CMK (cell line): ENCODE measurements at regions not wholly inside any gene's neighbourhood (a gene's known extent, or its start where the extent isn't known, plus 50 kb on each side); places are given as distances from the start of the nearest gene placed in this dataset.
"Not testable (repeated sequence)": the region's sequence is repeated elsewhere in the genome, so short reads cannot be mapped to it uniquely, and the experiment has no call there.

Experiments used
- DNase-seq: peaks from one replicate; pipeline ENCODE4 v3.0.0-alpha.2; 2010; ENCODE audit warnings: low read depth

DNA sequence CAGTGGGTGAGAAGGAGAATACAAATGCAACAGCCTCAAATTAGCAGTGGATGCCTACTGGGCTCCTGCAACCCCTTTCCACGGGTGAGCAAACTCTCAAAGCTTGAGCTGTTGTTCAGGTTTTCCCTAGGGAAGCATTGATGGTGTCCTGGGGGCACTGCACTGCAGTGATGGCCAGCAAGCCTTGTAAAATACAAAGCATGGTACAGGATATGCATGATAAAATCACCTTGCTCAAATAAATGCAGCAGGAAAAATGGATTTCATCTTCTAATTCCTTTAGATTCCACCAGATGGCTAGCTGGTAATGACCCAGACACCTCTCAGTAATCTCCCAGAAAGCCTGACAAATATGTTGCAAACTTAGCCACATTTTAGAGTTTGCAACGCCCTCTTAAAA is 698.2 kb downstream of the TRIB2 start:
- no peak for DNase-seq

DNA sequence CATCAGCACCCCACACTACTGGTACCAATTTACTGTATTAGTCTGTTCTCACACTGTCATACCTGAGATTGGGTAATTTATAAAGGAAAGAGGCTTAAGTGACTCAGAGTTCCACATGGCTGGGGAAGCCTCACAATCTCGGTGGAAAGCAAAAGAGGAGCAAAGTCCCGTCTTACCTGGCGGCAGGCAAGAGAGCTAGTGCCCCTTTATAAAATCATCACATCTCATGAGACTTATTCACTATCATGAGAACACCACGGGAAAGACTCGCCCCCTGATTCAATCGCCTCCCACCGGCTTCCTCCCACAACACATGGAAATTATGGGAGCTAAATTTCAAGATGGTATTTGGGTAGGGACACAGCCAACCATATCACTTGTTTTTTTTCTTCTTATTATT is 717.2 kb downstream of the TRIB2 start:
- no peak for DNase-seq

DNA sequence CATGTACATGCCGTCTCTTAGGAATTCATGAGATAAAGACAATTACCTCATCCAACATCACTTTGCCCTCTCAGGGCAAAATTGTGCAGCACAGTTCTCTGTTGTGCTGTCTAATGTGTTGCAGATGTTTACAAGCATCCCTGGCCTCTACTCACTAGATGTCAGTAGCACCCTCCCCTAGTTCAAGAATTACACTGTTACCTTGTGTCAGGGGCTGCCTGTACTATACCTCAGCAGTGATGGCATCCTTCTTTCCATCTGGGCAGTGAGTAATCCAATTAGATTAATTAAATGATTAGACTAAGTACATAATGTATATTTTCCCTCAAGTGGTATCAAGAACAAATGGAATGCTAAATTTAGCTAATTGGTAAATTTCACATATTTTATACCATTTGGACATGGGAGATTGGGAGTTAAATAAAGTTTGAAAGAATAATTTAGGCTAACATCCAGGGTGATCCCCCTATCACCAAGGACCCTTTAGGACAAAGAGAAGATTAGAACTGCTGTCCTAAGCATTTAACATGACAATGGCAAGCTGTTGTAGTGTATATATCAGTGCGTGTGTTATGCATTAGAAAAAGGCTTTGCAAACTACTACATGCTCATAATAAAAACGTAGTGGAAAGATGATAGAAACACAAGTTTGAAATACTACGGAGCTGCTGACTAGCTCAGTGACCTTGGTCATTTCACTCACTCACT is 727.0 kb downstream of the TRIB2 start:
- DNase-seq = not testable (repeated sequence)

DNA sequence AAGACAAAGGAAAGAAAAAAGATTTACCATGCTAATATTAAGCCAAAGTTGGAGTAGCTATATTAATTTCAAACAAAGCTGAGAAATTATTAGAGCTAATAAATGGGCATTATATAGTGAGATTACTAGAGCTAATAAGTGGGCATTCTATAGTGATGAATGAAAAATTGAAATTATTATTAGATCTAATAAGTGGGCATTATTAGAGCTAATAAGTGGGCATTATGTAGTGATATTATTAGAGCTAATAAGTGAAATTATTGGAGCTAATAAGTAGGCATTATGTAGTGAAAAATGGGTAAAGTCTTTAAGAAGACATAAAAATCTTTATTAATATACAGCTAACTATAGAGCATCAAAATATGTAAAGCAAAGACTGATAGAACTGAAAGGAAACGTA is 745.7 kb downstream of the TRIB2 start:
- DNase-seq = no peak

DNA sequence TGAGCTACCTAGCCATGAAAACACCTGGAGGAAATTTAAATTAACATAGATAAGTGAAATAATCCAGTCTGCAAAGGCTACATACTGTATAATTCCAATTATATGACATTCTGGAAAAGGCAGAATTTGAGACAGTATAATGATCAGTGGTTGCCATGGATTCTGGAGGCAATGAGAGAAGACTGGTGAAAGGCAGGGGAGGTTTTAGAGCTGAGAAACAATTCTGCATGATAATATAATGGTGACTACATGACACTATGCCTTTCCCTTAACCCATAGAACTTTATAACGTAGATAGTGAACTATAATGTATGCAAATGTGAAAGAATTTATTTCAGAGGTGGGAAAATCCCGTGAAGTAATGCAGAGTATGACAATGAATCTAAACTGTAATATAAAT is 749.3 kb downstream of the TRIB2 start:
- DNase-seq = no peak

DNA sequence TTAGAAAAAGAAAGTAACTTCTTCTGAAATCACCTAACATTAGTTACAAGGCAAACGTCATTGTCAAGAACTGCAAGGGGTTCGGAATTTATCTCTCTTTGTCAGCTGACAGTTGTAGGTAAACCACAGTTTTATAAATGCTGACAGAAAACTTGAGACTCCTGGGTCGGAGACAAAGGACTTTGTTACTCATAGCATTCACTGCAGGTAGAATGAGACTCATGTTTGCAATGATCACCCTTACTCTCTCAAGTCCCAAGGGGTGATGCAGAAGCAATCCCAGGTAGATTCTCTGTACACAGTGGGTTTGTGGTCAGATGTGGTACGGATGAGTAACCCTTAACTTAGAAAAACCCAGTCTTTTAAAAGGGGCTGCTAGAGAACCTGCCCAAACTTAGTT is 757.8 kb downstream of the TRIB2 start:
- no peak for DNase-seq

DNA sequence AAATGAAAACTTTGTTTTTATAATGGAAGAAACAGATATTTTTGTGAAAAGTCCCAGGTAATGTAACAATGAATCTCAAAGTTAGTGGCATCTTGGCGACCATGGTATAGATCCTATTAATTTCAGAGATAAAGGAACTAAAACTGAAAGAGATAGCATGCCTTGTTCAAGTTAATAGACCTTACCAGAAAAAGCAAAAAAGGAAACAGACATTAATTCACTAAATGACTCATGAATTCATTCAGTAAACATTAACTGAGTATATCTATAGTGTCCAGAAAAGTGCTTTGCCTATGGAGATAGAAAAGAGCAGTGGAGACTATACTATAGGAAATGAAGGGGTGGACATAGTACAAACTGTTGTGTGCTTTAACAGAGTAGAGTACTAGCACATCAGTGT is 763.3 kb downstream of the TRIB2 start:
- DNase-seq = no peak

DNA sequence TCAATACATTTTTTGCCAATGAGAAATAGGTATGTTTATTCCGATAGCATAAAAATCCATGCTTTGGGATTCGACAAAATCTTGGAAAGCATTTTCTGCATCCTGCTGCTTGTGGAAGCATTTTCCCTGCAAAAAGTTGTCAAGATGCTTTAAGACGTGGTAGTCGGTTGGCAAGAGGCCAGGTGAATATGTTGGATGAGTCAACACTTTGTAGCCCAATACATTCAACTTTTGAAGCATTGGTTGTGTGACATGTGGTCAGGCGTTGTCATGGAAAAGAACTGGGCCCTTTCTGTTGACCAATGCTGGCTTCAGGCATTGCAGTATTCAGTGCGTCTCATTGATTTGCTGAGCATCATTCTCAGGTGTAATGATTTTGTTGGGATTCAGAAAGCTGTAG is 764.5 kb downstream of the TRIB2 start:
- DNase-seq = no peak

DNA sequence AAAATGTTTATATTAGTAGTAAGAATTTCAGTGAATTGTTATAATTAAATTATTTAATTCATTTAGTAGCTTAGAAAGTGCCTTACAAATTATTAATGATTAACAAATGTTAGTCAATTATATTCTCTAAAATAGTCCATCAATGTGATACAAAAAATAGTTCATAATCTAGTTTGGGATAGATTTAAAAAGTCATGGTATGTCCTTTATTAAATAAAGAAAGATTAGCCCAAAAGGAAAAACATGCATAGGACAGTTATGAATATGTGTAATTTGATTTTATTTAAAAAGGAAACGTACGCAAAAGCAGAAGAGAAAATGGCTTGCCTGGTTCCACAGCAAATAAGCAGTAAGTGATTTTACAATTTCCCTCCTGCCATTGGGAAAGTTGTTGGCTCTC is 768.5 kb downstream of the TRIB2 start:
- no peak for DNase-seq

DNA sequence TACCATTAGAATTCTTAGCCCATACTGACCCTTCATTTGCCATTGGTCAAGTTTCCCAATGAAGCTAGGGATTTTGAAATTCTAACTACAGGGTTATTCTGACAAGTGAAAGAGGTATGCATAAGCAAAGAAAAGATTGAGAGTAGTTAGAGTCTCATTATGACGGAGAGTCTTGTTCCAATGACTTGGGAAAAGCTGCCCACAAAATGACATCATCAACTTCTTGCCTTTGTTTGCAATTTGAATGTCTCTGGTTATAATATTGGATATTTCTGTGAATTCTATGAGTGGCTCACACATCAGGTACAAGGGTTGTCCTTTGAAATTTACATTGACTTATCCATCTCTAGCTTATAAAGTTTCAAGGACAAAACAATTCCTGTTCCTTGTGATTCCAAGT is 772.2 kb downstream of the TRIB2 start:
- no peak for DNase-seq

DNA sequence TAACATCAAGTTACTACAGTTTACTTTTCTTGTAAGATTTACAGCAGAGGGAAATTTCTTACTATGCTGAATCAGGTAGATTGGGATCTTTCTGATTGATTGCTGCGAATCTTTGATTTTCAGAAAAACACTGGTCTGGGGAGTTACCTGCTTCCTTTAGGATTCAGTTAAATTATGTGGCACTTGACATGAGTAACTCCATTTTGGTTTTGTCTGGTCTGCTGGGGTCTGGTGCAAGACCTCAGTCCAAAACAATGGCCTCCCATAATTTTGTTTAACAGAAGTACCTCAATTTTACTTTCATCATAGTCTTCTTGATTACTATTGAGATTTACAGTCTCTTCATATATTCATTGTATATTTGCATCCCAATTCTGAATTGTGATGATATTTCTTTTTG is 775.5 kb downstream of the TRIB2 start:
- DNase-seq = no peak

DNA sequence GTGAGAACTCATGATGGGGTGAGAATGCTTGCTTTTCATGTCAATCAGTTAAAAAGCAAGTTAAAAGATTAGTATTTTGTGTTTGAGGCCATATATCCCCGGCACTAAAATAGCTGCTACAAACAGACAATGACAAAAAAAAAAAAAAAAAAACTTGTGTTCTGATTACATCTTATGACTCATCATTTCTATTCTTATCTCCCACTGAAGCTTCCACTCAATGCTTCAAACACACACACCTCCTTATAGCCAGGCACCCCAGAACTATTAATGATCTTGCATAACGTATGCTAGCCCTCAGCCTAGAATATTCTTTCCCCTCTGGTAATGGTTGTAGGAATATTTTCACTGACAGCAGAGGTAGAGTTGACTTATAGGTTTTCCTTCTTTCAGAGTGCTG is 778.3 kb downstream of the TRIB2 start:
- no peak for DNase-seq

DNA sequence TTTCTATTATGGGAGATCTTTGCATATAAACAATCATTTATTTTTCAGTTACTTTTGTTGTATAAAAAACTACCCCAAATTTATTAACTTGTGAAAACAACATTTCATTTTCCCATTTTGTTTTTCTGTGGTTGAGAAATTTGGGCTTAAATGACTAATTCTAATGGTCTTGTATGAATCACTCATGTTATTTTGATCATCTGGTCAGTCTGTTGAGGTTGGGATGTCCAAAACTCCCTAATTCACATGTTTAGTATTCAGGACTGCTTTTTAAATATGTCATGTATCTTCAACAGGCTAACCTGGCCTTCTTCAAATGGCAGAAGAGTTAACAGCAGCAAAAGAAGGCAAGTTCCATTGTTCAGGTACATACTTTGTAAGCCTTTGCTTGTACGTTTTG is 788.1 kb downstream of the TRIB2 start:
- no peak for DNase-seq

DNA sequence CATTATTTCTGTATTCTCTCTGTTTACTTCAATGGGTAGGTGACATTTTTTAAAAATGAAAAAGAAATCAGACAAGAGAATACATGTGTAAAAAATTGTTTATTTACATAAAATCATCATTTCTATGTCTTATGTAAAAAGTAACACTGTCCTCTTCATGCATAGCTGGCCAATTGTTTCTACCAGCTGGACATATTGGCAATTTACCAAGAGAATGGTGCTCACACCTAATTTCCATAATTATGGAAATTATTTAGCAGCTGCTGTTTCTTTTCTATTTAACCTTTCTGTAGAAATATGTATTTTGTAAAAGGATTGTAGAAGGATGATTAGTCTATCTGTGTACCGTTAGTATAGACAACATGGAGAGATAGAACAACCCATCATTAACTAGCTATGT is 791.9 kb downstream of the TRIB2 start:
- no peak for DNase-seq

DNA sequence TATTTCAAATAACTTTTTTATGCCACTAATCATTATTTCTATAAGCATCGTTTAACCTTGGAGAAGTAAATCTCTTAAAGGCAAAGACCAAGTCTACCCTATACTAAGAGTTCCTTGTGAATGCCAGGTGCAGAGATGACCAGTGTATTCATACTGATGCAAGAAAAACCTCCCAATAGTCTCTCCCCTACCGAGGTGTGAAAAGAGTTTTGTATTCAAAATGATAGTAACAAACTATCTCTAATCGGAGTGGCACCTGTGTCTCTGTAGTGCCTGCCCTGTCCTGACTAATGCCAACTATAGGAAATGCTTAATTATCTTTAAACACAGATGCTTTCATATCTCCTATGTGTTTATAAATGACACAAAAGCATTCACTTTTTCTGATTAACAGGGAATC is 798.5 kb downstream of the TRIB2 start:
- no peak for DNase-seq

DNA sequence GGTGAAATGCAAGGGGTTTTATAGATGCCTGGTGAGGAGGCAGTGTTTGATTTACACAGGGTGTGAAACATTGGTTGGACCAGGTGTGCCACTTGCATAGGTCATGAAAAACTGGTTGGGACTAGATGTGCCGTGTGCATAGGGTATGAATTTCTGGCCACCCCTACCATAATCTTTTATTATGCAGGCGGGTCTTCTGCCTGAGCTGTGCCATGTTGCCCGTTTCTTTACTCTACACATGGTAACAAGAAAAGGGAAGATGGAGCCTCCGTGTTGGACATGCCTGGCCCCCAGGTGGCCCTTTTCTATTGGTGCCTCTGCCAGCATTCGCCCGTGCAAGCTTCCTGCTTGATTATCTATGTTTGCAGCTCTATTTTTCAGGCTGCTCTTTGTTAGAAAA is 805.4 kb downstream of the TRIB2 start:
- DNase-seq = no peak

DNA sequence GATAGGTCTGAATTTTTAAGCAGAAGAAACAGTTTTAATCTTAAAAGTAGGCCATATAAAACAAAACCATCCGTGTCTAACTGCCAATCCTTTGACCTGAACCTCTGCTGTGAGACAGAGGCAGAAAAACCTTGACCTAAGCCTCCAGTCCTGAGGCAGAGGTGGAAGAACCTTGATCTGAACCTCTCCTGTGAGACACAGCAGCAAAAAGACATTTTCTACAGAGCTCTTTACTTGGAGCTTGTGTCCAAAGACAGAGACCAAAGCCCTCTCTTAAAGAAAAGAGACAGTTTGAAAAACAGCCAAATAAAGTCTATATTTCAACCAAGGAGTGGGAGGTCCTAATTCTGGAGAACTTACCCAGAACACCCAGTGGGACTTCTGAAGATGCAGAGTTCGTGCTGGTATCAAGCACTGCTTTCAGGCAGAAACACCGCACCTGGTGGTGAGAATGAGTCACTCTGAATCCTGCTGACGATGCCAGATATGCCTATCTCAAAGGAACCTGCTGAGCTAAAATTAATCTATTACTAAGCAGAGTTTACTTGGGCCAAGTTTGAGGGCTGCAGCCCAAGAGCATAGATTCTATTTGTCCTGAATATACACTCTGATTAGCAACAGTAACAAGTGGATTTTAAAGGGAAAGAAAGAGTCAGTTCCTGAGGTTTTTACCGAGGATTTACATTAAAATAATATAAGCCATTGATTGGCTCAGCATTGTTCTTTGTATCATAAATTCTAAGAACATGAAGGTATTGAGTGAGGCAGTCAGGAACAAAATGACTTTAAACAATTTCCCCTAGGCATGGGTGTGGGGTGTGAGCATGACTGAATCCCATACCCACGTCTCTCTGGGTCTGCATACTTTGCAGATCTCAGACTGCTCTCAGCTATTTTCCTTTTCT is 806.4 kb downstream of the TRIB2 start:
- DNase-seq = no peak

DNA sequence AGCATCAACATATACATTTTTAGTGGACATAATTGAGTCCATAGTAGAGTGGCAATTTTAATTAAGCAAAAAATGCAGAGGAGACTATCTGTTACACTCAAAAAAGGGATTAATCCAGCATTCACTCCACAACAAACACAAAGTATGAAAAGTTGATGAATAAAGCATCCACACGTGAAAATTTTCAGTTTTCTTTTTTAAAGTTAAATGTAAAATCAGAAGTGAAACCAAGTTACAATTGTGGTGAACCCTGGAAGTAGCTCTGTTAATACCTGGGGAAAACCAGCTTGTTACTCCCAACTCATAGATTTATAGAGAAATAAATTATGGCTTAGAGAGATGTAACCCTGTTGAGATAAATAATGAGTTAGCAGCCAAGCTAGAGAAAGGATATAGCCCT is 807.8 kb downstream of the TRIB2 start:
- no peak for DNase-seq

DNA sequence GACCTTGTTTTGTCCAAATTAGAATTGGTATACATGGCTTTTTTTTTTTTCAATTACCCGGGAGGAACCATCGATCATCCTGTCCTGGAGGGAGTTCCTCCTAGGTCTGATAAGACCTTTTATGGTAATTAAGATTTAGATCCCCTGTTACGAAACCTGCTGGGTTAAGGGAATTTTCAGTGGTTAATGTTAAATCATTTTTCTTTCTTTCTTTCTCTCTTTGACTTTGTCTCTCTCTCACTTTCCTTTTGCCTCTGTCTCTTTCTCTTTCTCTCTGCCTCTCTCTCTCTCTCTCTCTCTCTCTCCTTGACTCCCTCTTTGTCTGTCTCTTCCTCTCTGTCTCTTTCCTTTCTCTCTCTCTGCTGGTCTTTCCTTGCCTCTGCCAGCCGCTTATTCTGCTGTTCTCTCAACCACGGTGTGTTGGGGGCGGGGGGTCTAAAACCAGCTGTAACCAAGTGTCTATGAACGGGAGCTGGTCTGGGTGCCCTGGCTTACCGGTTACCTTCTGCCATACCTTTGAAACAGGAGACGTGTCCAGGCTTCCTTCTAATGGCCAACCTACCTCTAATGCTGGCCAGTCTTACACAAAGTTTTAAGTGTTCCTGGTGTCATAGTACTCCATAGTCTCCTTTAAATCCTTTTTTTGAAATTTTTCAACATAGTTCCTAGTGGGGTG is 815.1 kb downstream of the TRIB2 start:
- DNase-seq = not testable (repeated sequence)

DNA sequence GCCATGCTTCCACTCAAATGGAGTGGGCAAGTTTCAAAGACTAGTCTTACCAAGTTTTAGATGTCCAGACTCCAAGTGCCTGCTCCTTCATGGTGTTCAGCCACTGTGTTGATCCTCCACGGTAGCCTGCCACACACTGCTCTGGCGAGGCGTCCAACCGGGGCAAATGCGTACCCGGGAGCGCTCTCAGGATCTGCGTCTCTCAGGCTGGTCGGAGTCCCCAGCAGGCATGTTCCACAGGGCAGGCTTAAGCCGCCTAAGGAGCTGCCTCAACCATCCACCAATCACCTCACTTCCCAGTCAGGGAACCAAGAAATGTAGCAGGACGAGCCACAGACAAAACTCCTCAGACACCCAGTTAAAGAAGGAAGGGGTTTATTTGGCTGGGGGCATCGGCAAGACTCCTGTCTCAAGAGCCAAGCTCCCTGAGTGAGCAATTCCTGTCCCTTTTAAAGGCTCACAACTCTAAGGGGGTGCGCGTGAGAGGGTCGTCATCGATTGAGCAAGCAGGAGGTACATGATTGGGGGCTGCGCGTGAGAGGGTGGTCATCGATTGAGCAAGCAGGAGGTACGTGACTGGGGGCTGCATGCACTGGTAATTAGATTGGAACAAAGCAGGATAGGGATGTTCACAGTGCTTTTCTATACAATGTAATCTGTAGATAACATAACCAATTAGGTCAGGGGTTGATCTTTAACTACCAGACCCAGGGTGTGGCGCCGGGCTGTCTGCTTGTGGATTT is 816.2 kb downstream of the TRIB2 start:
- DNase-seq = not testable (repeated sequence)

DNA sequence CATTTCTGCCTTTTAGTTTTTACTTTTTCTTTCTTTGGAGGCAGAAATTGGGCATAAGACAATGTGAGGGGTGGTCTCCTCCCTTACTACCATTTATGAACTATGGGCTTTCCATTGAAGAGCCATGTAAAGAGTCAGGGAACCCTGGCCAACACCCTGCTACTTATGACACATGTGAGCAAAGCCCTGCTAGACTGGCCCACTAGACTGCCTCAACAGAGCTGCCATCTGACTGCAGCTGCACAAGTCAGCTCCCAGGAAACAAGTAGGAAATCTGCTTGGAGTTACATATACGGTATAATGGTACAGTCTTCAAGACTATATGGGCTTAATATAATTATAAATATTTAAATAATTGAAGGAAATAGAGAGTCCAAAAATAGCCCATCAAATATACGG is 816.8 kb downstream of the TRIB2 start:
- no peak for DNase-seq

DNA sequence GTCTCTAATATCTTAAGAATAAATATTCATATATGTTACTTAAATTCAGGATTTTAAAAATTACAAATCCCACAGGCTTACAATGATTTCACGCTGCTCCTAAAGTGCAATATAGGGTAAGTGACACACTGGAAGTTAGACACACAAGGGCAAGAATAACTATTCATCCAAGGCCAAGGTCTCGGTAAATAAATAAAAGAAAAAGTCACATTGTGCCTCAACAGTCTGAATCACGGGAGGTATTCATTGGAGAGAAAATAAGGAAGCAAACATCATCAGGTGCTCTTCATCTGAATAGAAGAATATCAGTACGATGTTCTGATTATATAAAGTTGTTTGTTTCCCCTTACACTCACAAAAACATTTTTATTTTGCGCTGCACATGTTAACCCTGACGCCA is 820.2 kb downstream of the TRIB2 start:
- no peak for DNase-seq
